ENCODE measurements at regions not wholly inside any gene's neighbourhood (a gene's known extent, or its start where the extent isn't known, plus 50 kb on each side); places are given as distances from the start of the nearest gene placed in this dataset.

DNA sequence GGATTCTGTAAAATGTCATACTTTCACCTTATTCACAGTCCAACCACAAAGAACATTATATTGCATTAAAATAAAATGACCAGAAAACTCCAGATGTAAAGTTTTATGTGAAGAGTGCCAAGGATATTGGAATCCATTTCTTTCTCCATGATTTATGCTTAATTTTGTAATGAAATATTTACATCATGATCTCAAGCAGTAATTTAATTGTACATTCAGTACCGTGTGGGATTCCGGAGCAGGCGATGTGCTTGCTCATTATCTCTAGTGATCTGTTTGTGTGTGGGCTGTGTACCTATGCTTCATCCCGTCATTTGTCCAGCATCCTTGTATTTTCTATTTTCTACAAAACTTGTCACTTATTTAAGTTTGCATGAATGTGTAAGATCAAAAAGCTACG lies 415.9 kb upstream of the SLC8A1 start:
- RAD21 ChIA-PET (ENCODE audit: unreplicated experiment), result interaction anchor here (0.6 kb wide), 1 partner anchor 120 kb away, joined by 4 read pairs; no protein-coding TSS in a partner anchor
- in situ Hi-C loops (cut with MboI), result no loop called here
- ATAC-seq (no peak), DNase-seq (ENCODE audit: low read depth, low spot score) (no peak), FAIRE-seq (no peak)
- Histone ChIP-seq H2AFZ (ENCODE audit: control insufficient read depth, low read depth, low read length) (no peak overlapping the region), H3K4me2 (ENCODE audit: control insufficient read depth, insufficient read depth) (no peak overlapping the region), H3K27ac (ENCODE audit: control insufficient read depth, insufficient read depth) (no peak overlapping the region), H3K9ac (ENCODE audit: control insufficient read depth, insufficient read depth, low read length) (no peak overlapping the region), H3K27me3 (replicated peaks in 1 of 2; ENCODE audit: control insufficient read depth in 2 of 2, insufficient read depth in 2 of 2, low read length in 1 of 2) (no peaks in the 10 kb centered on the region), H3K9me3 (replicated peaks; ENCODE audit: control insufficient read depth, insufficient read depth, low read length) (no peaks in the 10 kb centered on the region), H3K36me3 (ENCODE audit: control insufficient read depth in 2 of 2, insufficient read depth in 2 of 2, low read length in 1 of 2) (no peaks in the 10 kb centered on the region), H3K4me1 (ENCODE audit: control insufficient read depth, insufficient read depth, low read length) (no peaks in the 10 kb centered on the region), H3K79me2 (ENCODE audit: control insufficient read depth, insufficient read depth, low read length) (no peaks in the 10 kb centered on the region), H3K4me3 (no peak overlapping the region), H4K20me1 (ENCODE audit: control insufficient read depth, insufficient read depth) (no peaks in the 10 kb centered on the region)
- CTCF ChIA-PET, result no interaction called here
- SMC1A ChIA-PET (ENCODE audit: uncharacterized antibody, unreplicated experiment), result no interaction called here
- intact Hi-C loops (cut with micrococcal nuclease; ENCODE audit: unreplicated experiment), result no loop called here
- WGBS (ENCODE audit: insufficient coverage, insufficient replicate concordance, low lambda C conversion rate, missing lambda C conversion rate), result 44% methylated on average over 5 of the region's 5 CpGs
- POLR2A ChIA-PET, result no interaction called here
- TF ChIP-seq KDM1A (IDR thresholded peaks at IDR 0.05; ENCODE audit: borderline replicate concordance) (no peak), ZBED1 (IDR thresholded peaks at IDR 0.05; ENCODE audit: borderline replicate concordance) (no peak), ZNF384 (IDR thresholded peaks at IDR 0.05; ENCODE audit: borderline replicate concordance, low read depth, low read length) (no peak), NBN (IDR thresholded peaks at IDR 0.05) (no peak), EGR1 (IDR thresholded peaks at IDR 0.05; ENCODE audit: borderline replicate concordance in 1 of 2, low read depth in 2 of 2, low read length in 2 of 2) (no peak)
- TF ChIP-seq, protein P1, sequence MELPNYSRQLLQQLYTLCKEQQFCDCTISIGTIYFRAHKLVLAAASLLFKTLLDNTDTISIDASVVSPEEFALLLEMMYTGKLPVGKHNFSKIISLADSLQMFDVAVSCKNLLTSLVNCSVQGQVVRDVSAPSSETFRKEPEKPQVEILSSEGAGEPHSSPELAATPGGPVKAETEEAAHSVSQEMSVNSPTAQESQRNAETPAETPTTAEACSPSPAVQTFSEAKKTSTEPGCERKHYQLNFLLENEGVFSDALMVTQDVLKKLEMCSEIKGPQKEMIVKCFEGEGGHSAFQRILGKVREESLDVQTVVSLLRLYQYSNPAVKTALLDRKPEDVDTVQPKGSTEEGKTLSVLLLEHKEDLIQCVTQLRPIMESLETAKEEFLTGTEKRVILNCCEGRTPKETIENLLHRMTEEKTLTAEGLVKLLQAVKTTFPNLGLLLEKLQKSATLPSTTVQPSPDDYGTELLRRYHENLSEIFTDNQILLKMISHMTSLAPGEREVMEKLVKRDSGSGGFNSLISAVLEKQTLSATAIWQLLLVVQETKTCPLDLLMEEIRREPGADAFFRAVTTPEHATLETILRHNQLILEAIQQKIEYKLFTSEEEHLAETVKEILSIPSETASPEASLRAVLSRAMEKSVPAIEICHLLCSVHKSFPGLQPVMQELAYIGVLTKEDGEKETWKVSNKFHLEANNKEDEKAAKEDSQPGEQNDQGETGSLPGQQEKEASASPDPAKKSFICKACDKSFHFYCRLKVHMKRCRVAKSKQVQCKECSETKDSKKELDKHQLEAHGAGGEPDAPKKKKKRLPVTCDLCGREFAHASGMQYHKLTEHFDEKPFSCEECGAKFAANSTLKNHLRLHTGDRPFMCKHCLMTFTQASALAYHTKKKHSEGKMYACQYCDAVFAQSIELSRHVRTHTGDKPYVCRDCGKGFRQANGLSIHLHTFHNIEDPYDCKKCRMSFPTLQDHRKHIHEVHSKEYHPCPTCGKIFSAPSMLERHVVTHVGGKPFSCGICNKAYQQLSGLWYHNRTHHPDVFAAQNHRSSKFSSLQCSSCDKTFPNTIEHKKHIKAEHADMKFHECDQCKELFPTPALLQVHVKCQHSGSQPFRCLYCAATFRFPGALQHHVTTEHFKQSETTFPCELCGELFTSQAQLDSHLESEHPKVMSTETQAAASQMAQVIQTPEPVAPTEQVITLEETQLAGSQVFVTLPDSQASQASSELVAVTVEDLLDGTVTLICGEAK (IDR thresholded peaks at IDR 0.05; ENCODE audit: borderline replicate concordance), result no peak
- TF ChIP-seq, protein P2, sequence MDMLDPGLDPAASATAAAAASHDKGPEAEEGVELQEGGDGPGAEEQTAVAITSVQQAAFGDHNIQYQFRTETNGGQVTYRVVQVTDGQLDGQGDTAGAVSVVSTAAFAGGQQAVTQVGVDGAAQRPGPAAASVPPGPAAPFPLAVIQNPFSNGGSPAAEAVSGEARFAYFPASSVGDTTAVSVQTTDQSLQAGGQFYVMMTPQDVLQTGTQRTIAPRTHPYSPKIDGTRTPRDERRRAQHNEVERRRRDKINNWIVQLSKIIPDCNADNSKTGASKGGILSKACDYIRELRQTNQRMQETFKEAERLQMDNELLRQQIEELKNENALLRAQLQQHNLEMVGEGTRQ (IDR thresholded peaks at IDR 0.05; ENCODE audit: borderline replicate concordance, low read depth, low read length), result no peak
- TF ChIP-seq, protein P3, sequence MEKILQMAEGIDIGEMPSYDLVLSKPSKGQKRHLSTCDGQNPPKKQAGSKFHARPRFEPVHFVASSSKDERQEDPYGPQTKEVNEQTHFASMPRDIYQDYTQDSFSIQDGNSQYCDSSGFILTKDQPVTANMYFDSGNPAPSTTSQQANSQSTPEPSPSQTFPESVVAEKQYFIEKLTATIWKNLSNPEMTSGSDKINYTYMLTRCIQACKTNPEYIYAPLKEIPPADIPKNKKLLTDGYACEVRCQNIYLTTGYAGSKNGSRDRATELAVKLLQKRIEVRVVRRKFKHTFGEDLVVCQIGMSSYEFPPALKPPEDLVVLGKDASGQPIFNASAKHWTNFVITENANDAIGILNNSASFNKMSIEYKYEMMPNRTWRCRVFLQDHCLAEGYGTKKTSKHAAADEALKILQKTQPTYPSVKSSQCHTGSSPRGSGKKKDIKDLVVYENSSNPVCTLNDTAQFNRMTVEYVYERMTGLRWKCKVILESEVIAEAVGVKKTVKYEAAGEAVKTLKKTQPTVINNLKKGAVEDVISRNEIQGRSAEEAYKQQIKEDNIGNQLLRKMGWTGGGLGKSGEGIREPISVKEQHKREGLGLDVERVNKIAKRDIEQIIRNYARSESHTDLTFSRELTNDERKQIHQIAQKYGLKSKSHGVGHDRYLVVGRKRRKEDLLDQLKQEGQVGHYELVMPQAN (conservative IDR thresholded peaks at IDR 0.05), result no peak
- TF ChIP-seq, protein P4, sequence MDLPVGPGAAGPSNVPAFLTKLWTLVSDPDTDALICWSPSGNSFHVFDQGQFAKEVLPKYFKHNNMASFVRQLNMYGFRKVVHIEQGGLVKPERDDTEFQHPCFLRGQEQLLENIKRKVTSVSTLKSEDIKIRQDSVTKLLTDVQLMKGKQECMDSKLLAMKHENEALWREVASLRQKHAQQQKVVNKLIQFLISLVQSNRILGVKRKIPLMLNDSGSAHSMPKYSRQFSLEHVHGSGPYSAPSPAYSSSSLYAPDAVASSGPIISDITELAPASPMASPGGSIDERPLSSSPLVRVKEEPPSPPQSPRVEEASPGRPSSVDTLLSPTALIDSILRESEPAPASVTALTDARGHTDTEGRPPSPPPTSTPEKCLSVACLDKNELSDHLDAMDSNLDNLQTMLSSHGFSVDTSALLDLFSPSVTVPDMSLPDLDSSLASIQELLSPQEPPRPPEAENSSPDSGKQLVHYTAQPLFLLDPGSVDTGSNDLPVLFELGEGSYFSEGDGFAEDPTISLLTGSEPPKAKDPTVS (IDR thresholded peaks at IDR 0.05; ENCODE audit: low read depth, low read length), result no peak
- TF ChIP-seq, protein P5, sequence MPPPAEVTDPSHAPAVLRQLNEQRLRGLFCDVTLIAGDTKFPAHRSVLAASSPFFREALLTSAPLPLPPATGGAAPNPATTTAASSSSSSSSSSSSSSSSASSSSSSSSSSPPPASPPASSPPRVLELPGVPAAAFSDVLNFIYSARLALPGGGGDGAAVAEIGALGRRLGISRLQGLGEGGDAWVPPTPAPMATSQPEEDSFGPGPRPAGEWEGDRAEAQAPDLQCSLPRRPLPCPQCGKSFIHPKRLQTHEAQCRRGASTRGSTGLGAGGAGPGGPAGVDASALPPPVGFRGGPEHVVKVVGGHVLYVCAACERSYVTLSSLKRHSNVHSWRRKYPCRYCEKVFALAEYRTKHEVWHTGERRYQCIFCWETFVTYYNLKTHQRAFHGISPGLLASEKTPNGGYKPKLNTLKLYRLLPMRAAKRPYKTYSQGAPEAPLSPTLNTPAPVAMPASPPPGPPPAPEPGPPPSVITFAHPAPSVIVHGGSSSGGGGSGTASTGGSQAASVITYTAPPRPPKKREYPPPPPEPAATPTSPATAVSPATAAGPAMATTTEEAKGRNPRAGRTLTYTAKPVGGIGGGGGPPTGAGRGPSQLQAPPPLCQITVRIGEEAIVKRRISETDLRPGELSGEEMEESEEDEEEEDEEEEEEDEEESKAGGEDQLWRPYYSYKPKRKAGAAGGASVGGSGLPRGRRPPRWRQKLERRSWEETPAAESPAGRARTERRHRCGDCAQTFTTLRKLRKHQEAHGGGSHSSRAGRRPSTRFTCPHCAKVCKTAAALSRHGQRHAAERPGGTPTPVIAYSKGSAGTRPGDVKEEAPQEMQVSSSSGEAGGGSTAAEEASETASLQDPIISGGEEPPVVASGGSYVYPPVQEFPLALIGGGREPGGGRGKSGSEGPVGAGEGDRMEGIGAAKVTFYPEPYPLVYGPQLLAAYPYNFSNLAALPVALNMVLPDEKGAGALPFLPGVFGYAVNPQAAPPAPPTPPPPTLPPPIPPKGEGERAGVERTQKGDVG (CRISPR knock-in tag; IDR thresholded peaks at IDR 0.05), result no peak
- BruUV-seq (replicated peaks), result no TSS peak

Data from GM12878 (cell line).